ENCODE measurements at regions not wholly inside any gene's neighbourhood (a gene's known extent, or its start where the extent isn't known, plus 50 kb on each side); places are given as distances from the start of the nearest gene placed in this dataset.

- no peaks in the 10 kb centered on the region for H3K27me3 ChIP-seq (ENCODE audit: insufficient read depth, low read depth, low read length)
- no peaks in the 10 kb centered on the region for H3K9me2 ChIP-seq (ENCODE audit: insufficient read depth, low read length)
- H4K20me1 ChIP-seq (ENCODE audit: insufficient read depth), result no peaks in the 10 kb centered on the region
- H3K9ac ChIP-seq (ENCODE audit: low read length), result no peak overlapping the region
- H3K27ac ChIP-seq (ENCODE audit: low read length), result no peak overlapping the region
- H3K4me3 ChIP-seq (ENCODE audit: low read length), result no peak overlapping the region
- TF ChIP-seq REST (IDR thresholded peaks at IDR 0.05; ENCODE audit: borderline replicate concordance), result no peak
- H3K36me3 ChIP-seq (ENCODE audit: insufficient read depth, low read length), result no peaks in the 10 kb centered on the region
- no peaks in the 10 kb centered on the region for H3K9me3 ChIP-seq (ENCODE audit: low read length)
- H3K4me2 ChIP-seq (ENCODE audit: low read length), result no peak overlapping the region
- no peaks in the 10 kb centered on the region for H3F3A ChIP-seq (ENCODE audit: insufficient read depth, low read length, poor library complexity, severe bottlenecking)
- no peaks in the 10 kb centered on the region for H3K79me2 ChIP-seq (replicated peaks; ENCODE audit: insufficient read depth, low read length)
- H2AFZ ChIP-seq (ENCODE audit: low read depth, low read length), result no peak overlapping the region
Observed at GRCh38 chr7:98548370-98548769, 68.7 kb upstream of the NPTX2 start.

- Histone ChIP-seq H3K9ac (ENCODE audit: low read length) (no peak overlapping the region), H4K20me1 (ENCODE audit: insufficient read depth) (no peaks in the 10 kb centered on the region), H3K4me3 (ENCODE audit: low read length) (no peak overlapping the region), H3K9me2 (ENCODE audit: insufficient read depth, low read length) (no peaks in the 10 kb centered on the region), H3K4me2 (ENCODE audit: low read length) (no peak overlapping the region), H3K27ac (ENCODE audit: low read length) (no peak overlapping the region), H3K79me2 (replicated peaks; ENCODE audit: insufficient read depth, low read length) (no peaks in the 10 kb centered on the region), H3K9me3 (ENCODE audit: low read length) (no peaks in the 10 kb centered on the region), H3K36me3 (ENCODE audit: insufficient read depth, low read length) (no peaks in the 10 kb centered on the region), H2AFZ (ENCODE audit: low read depth, low read length) (no peak overlapping the region), H3K27me3 (ENCODE audit: insufficient read depth, low read depth, low read length) (no peaks in the 10 kb centered on the region), H3F3A (ENCODE audit: insufficient read depth, low read length, poor library complexity, severe bottlenecking) (no peaks in the 10 kb centered on the region)
- TF ChIP-seq RAD21 (conservative IDR thresholded peaks at IDR 0.05) (no peak), SMC3 (conservative IDR thresholded peaks at IDR 0.05; ENCODE audit: poor library complexity) (no peak), TAF1 (IDR thresholded peaks at IDR 0.05; ENCODE audit: low read depth) (no peak), REST (IDR thresholded peaks at IDR 0.05; ENCODE audit: borderline replicate concordance) (no peak), EP300 (conservative IDR thresholded peaks at IDR 0.05; ENCODE audit: poor library complexity, severe bottlenecking) (no peak), POLR2AphosphoS5 (IDR thresholded peaks at IDR 0.05) (no peak), EZH2 (IDR thresholded peaks at IDR 0.05; ENCODE audit: borderline replicate concordance, insufficient read depth, low read length, poor library complexity, severe bottlenecking) (no peak), CTCF (IDR thresholded peaks at IDR 0.05; ENCODE audit: poor library complexity, severe bottlenecking) (no peak)
Observed at GRCh38 chr7:98541101-98541500, 76.0 kb upstream of the NPTX2 start.
